ENCODE measurements at regions not wholly inside any gene's neighbourhood (a gene's known extent, or its start where the extent isn't known, plus 50 kb on each side); places are given as distances from the start of the nearest gene placed in this dataset.

- H3K27me3 ChIP-seq = no peaks in the 10 kb centered on the region
- no peaks in the 10 kb centered on the region for H3K4me1 ChIP-seq
- H3K9me3 ChIP-seq = no peaks in the 10 kb centered on the region
- intact Hi-C loops (cut with DNase I) = no loop called here
- 55% methylated on average over 5 of the region's 5 CpGs for WGBS (ENCODE audit: insufficient coverage, low coverage, low lambda C conversion rate, missing lambda C conversion rate)
- ATAC-seq (no peak), DNase-seq (no peak)
- TF ChIP-seq POLR2A (IDR thresholded peaks at IDR 0.05) (no peak), CTCF (IDR thresholded peaks at IDR 0.05) (no peak)
- H3K36me3 ChIP-seq = no peaks in the 10 kb centered on the region
- H3K4me3 ChIP-seq = no peak overlapping the region
- H3K27ac ChIP-seq = no peak overlapping the region
These were observed 336.0 kb downstream of the GLRX3 start for GRCh38 chr10:130472236-130472635.

GRCh38 chr10:130474591-130474990 is 338.4 kb downstream of the GLRX3 start:
- H3K4me3 ChIP-seq = no peak overlapping the region
- H3K27me3 ChIP-seq = no peaks in the 10 kb centered on the region
- no peak for TF ChIP-seq CTCF (IDR thresholded peaks at IDR 0.05)
- TF ChIP-seq POLR2A (IDR thresholded peaks at IDR 0.05) = no peak
- WGBS (ENCODE audit: insufficient coverage, low coverage, low lambda C conversion rate, missing lambda C conversion rate) = 36% methylated on average over 9 of the region's 9 CpGs
- no peaks in the 10 kb centered on the region for H3K36me3 ChIP-seq
- no peaks in the 10 kb centered on the region for H3K9me3 ChIP-seq
- H3K27ac ChIP-seq = no peak overlapping the region
- intact Hi-C loops (cut with DNase I) = no loop called here
- H3K4me1 ChIP-seq = no peaks in the 10 kb centered on the region
- DNase-seq (no peak), ATAC-seq (no peak)

GRCh38 chr10:130477360-130477759 is 341.2 kb downstream of the GLRX3 start:
- H3K4me1 ChIP-seq = no peaks in the 10 kb centered on the region
- H3K9me3 ChIP-seq = no peaks in the 10 kb centered on the region
- intact Hi-C loops (cut with DNase I) = no loop called here
- H3K36me3 ChIP-seq = no peaks in the 10 kb centered on the region
- no peak overlapping the region for H3K4me3 ChIP-seq
- WGBS (ENCODE audit: insufficient coverage, low coverage, low lambda C conversion rate, missing lambda C conversion rate) = no CpG with 5 or more reads among the region's 5 CpGs
- DNase-seq = no peak
- no peaks in the 10 kb centered on the region for H3K27me3 ChIP-seq
- H3K27ac ChIP-seq = no peak overlapping the region
- TF ChIP-seq CTCF (IDR thresholded peaks at IDR 0.05) = no peak
- TF ChIP-seq POLR2A (IDR thresholded peaks at IDR 0.05) = no peak
- ATAC-seq = no peak

- intact Hi-C loops (cut with DNase I) = no loop called here
- no peaks in the 10 kb centered on the region for H3K36me3 ChIP-seq
- no peaks in the 10 kb centered on the region for H3K27me3 ChIP-seq
- WGBS (ENCODE audit: insufficient coverage, low coverage, low lambda C conversion rate, missing lambda C conversion rate) = 67% methylated on average over 5 of the region's 7 CpGs
- TF ChIP-seq CTCF (IDR thresholded peaks at IDR 0.05) (no peak), POLR2A (IDR thresholded peaks at IDR 0.05) (no peak)
- H3K27ac ChIP-seq = no peak overlapping the region
- ATAC-seq = no peak
- H3K9me3 ChIP-seq = no peaks in the 10 kb centered on the region
- H3K4me1 ChIP-seq = no peaks in the 10 kb centered on the region
- H3K4me3 ChIP-seq = no peak overlapping the region
- no peak for DNase-seq
These were observed 343.0 kb downstream of the GLRX3 start for GRCh38 chr10:130479146-130479545.

DNA sequence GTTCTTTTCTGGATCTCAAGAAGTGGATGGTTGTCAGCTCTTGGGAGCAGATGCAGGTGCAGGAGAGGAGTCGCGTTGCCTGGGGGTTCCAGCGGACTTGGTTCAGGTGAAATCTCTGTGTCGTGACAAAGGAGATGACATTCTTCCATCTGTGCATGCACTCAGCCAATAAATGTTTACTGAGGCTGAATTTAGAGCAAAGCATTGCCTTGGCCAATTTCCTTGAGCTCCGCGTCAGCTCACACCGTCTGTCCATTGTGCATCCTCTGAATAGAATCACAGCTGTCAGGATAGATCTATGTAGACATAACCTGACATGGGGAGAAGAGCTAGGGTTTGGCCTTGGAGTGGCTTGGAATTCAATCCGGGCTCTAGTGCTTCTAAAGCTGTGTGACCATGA is 343.7 kb downstream of the GLRX3 start:
- DNase-seq = no peak
- no peaks in the 10 kb centered on the region for H3K9me3 ChIP-seq
- no peak overlapping the region for H3K4me3 ChIP-seq
- H3K27me3 ChIP-seq = no peaks in the 10 kb centered on the region
- intact Hi-C loops (cut with DNase I) = no loop called here
- TF ChIP-seq CTCF (IDR thresholded peaks at IDR 0.05) (no peak), POLR2A (IDR thresholded peaks at IDR 0.05) (no peak)
- no peaks in the 10 kb centered on the region for H3K36me3 ChIP-seq
- WGBS (ENCODE audit: insufficient coverage, low coverage, low lambda C conversion rate, missing lambda C conversion rate) = 67% methylated on average over 6 of the region's 8 CpGs
- ATAC-seq = no peak
- no peaks in the 10 kb centered on the region for H3K4me1 ChIP-seq
- H3K27ac ChIP-seq = no peak overlapping the region

All from right lobe of liver (tissue), 6 donors.